ENCODE measurements at regions not wholly inside any gene's neighbourhood (a gene's known extent, or its start where the extent isn't known, plus 50 kb on each side); places are given as distances from the start of the nearest gene placed in this dataset.

DNA sequence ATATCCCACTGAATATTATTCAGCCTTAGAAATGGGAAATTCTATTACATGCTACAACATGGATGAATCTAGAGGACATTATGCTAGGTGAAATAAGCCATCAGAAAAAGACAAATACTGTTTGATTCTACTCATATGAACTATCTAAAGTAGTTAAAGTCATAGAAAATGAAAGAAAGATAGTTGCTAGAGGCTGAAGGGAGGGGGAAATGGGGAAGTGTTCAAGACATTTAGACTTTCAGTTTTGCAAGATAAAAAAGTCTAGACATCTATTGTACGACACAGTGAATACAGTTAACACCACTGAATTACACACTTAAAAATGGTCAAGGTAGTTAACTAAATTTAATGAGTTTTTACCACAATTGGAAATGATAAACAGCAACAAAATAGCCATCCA lies 835.9 kb upstream of the CHAC2 start:
- no peak for DNase-seq

DNA sequence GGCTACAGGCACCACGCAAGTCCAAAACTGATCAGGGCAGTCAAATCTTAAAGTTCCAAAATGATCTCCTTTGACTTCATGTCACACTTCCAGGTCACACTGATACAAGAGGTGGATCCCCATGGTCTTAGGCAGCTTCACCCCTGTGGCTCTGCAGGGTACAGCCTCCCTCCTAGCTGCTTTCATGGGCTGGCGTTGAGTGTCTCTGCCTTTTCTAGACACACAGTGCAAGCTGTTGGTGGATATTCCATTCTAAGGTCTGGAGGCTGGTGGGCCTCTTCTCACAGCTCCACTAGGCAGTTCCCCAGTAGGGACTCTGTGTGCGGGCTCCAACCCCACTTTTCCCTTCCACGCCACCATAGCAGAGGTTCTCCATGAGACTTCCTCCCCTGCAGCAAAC lies 838.2 kb upstream of the CHAC2 start:
- no peak for DNase-seq

GRCh38 chr2:52919673-52920072 lies 847.9 kb upstream of the CHAC2 start:
- DNase-seq: no peak

DNA sequence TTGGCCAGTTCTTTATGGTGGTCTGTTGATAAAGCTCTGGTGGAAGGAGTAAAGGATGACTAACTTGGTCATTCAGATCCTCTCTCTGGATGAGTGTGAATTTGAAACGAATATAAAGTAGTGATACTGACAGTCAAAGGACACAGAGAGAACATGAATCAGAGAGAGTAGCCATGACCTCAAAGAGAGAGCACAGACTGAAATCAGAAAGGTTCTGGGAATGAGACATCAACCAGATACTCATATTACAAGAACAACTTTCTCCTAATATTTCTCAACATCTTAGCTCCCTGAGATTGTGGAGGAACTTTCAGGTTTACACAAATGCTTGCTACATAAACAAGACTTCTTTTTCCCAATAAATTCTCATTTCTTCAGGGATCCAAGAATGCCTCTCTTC lies 849.1 kb upstream of the CHAC2 start:
- DNase-seq: peak; percentile 9

DNA sequence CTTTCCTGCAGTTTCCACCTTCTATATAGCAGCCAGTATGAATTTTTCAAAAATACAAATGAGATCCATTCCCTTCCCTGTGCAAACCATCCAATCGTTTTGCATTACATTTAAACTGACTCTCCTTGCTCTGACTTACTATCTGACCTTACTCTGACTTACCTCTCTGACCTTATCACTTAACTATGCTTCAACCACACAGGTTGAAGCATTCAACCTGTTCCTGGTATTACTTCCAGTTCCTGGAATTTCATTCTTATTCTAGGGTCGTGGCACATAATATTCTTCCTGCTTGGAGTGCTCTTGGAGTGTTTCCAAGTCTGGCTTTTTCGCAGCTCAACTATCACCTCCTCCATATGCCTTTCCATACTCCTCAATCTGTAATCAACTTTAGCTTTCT lies 850.6 kb upstream of the CHAC2 start:
- DNase-seq: no peak

DNA sequence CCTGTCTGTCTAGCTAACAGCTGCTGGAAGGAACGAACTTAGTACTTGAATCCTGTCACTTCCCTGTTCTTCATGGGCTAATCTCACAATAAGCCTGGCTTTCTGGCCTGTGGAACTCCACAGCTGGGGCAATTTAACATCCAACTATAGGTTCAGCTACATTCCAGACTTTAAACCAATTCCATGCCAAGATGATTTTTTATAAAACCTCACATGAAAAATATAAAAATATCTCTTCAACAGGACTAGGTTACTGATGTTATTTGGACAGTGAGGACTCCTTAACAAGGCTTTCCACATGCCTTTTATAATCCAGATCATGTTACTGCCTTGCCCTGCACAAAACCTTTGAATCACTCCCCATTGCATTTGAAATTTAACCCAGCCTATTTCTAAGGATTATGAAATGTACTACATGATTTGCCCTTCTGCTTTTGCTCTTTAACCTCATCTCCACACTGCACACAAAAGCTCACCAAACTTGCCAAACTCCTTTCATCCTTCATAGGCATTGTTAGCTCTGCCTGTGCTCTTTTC lies 863.2 kb upstream of the CHAC2 start:
- no peak for DNase-seq

- DNase-seq: no peak
These were observed 870.0 kb upstream of the CHAC2 start for GRCh38 chr2:52897511-52898044.

GRCh38 chr2:52895726-52896340 lies 871.8 kb upstream of the CHAC2 start:
- no peak for DNase-seq

GRCh38 chr2:52886556-52886955 lies 881.0 kb upstream of the CHAC2 start:
- no peak for DNase-seq

DNA sequence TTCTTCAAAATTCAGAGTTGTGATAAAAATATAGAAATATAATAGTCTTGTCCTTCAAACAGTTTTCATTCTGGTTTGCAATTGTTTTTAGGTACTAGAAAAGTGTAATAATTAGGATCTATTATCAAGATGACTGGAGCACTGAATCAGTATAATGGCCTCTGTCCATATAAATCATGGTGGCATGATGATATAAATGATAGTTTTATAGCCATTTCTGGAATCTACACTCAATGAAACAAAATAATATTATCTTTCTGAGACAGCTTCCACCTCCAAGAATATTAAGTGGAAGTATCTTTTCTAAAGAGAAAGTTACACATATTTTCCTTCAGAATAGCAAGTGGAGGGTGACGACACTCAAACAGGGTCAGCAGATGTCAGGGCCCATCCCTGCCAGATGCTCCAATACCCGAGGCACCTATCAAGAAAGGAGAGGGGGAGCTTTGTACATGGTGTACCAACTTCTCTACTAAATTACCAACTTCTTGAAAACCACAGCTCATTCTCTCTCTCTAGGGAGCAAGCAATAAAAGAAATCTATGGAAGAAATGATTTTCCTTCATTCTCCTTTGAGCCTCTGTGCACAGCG lies 882.7 kb upstream of the CHAC2 start:
- no peak for DNase-seq

- no peak for DNase-seq
These were observed 884.6 kb upstream of the CHAC2 start for GRCh38 chr2:52882974-52883373.

DNA sequence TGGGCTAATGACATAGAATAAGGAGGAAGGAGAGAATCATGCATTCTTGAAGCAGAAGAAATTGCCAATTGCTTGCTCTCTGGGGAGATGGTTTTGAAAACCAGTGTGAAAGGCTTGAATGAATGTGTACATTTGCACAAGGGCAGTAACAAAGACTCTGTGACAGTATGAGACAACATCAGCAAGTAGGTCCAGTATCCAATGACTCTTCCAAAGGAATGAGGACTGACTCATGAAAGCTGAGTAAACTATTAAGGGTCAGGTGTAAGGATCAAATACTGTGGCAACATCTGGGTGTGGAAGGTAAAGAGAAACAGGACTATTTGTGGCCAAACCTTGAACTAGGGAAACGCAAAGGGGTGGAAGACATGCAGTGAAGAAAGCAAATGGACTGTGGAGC lies 886.0 kb upstream of the CHAC2 start:
- peak; percentile 35 for DNase-seq

DNA sequence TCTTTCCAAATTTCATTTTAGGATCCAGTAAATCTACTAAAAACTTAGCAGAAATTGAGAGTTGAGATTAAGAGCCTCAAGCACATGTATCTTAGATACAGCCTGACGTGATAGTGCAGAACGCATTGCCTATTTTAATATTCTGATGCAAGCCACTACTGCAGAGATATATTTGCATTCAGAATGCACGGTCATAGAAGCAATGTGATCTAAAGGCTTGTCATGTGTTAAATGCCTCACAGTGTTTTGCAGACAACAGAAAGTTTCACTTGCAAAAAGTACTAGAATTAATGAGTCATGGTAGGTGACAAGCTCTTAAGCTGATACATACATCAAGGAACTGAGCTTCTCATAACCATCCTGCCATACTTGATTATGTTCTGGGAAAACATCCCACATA lies 886.7 kb upstream of the CHAC2 start:
- DNase-seq: no peak

DNA sequence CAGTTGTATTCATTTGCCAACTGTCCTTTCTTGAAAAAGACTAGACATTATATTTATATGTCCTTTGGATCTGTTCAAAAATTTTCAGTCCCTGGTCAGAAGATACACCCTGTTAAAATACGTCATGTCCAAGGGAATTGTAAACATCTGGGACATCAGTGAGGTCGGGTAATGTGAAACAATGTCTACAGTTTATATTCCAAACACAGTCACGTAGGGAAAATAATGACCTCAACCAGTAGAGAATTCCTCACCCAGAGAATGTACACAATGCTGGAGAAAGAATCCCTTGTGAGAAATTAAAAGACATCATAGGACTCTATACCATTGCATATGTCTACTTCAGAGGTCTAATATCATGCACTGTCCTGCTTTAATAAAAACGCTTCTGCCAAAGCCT lies 888.0 kb upstream of the CHAC2 start:
- no peak for DNase-seq

GRCh38 chr2:52877703-52878102 lies 889.9 kb upstream of the CHAC2 start:
- DNase-seq: no peak

- DNase-seq: no peak
These were observed 893.0 kb upstream of the CHAC2 start for GRCh38 chr2:52874466-52875106.

DNA sequence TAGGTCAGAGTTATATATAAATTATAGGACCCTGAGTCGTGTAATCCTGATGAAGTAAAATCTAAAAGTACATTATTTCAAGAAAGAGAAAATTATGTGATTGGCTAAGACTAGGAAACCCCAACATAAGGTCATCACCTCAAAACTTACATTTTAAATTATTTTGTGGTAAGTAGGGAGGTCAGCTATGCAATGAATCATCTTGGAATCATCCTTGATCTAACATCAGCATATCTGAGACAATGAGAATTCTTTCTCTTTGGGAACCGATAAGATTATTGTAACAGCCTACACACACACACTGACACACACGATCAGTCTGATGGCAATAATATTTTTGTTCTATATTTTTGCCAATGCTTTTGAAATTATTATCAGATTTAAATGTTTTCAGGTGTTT lies 904.8 kb upstream of the CHAC2 start:
- DNase-seq: peak; percentile 43

GRCh38 chr2:52861596-52861995 lies 906.0 kb upstream of the CHAC2 start:
- DNase-seq: peak; percentile 28

DNA sequence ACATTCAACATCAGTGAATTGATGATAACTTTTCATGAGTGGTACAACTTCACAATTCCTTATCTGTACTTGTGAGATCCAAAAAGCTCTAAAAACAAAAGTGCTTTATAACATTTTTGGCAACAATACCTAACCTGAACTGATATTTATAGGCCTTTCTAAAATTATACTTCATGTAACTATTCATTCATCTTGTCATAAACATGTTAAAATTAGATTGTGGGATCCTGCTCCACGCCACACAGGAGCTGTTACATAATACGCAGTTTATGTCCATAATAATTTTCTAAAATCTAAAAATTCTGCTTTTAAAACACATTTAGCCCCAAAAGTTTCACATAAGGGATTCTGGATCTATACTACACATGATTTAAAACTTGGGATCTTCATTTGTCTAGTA lies 908.5 kb upstream of the CHAC2 start:
- DNase-seq: no peak

DNA sequence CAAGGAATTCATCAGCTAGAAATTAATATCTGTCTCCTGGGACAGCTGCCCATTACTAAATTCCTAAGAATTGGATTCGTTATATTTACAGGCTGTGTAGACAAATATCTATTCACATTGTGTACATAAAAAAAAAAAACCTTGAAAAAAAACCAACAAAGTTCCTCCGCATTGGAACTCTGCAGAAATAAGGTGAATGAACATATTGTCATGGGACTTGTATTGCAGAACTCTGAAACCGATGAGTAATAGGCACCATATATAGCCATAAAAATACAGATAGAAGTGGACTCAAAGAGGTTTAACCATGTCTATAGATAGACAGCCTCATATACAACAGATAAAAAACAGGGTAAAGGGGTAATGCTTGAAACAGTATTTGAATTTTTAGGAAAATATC lies 909.9 kb upstream of the CHAC2 start:
- no peak for DNase-seq

- no peak for DNase-seq
These were observed 915.6 kb upstream of the CHAC2 start for GRCh38 chr2:52852006-52852405.

DNA sequence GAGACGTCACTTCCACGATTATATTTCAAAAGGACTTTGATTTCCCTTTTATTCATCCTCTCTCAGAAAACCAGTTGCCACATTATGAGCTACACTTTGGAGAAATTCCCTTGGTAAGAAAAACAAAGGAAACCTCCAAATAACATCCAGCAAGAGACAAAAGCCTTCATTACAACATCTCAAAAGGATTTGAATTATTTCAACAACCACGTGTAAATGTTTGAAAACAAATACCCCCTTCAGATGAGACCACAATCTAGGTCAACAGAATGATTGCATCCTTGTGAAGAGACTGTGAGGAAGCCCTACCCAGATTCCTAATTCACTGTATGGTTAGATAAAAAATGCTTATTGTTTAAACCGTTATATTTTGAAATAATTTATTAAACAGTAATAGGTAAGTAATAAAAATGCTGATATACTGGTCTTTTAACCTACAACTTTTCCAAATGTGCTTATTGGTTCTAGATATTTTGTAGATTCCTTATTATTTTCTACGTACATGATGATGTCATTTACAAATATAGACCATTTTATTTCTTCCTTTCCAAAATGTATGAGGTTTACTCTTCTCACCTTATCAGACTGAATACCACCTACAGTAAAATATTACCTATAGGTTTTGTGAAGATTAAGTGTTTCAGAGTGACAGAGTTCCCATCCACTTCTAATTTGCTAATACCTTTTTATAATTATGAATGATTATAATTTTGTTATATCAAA lies 922.7 kb upstream of the CHAC2 start:
- peak; percentile 62 for DNase-seq

- DNase-seq: no peak
These were observed 931.7 kb upstream of the CHAC2 start for GRCh38 chr2:52835909-52836308.

DNA sequence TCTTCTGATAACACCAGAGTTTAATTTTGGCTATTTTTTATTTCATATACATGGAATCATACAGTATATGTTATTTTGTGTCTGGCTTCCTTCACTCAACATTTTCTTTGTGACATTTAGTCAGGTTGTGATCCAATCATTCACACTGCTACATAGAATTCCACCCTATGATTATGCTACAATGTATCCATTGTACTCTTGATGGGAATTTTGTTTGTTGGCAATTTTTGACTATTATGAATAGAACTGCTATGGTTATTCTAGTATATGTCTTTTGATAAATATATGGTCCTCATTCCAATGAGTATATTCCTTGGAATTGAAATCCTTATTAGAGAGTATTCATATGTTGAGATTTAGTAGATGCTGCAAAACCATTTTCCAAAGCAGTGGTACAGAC lies 936.4 kb upstream of the CHAC2 start:
- DNase-seq: no peak

Measured in kidney glomerular epithelial cell (primary cell).